ENCODE measurements at regions not wholly inside any gene's neighbourhood (a gene's known extent, or its start where the extent isn't known, plus 50 kb on each side); places are given as distances from the start of the nearest gene placed in this dataset.

GRCh38 chr2:48218169-48218568 lies 96.3 kb upstream of the FOXN2 start:
- Mint-ChIP-seq H3K27ac (ENCODE audit: unreplicated experiment) (no peak overlapping the region), H3K36me3 (ENCODE audit: unreplicated experiment) (no peaks in the 10 kb centered on the region), H3K4me3 (ENCODE audit: unreplicated experiment) (no peak overlapping the region), H3K4me1 (ENCODE audit: low read depth, unreplicated experiment) (peaks cover 5% of the 10 kb centered on the region), H3K27me3 (ENCODE audit: unreplicated experiment) (no peaks in the 10 kb centered on the region), H3K9me3 (ENCODE audit: unreplicated experiment) (no peaks in the 10 kb centered on the region)
- no peak for DNase-seq
- no peak for TF ChIP-seq CTCF (IDR thresholded peaks at IDR 0.05; ENCODE audit: partially characterized antibody, unreplicated experiment)

GRCh38 chr2:48219234-48219554 lies 95.3 kb upstream of the FOXN2 start:
- Mint-ChIP-seq H3K27ac (ENCODE audit: unreplicated experiment) (no peak overlapping the region), H3K4me1 (ENCODE audit: low read depth, unreplicated experiment) (peaks cover 5% of the 10 kb centered on the region), H3K4me3 (ENCODE audit: unreplicated experiment) (no peak overlapping the region), H3K9me3 (ENCODE audit: unreplicated experiment) (no peaks in the 10 kb centered on the region), H3K36me3 (ENCODE audit: unreplicated experiment) (no peaks in the 10 kb centered on the region), H3K27me3 (ENCODE audit: unreplicated experiment) (no peaks in the 10 kb centered on the region)
- no peak for DNase-seq
- no peak for TF ChIP-seq CTCF (IDR thresholded peaks at IDR 0.05; ENCODE audit: partially characterized antibody, unreplicated experiment)

- DNase-seq: no peak
- Mint-ChIP-seq H3K4me1 (ENCODE audit: low read depth, unreplicated experiment) (peaks cover 5% of the 10 kb centered on the region), H3K9me3 (ENCODE audit: unreplicated experiment) (no peaks in the 10 kb centered on the region), H3K27me3 (ENCODE audit: unreplicated experiment) (no peaks in the 10 kb centered on the region), H3K4me3 (ENCODE audit: unreplicated experiment) (no peak overlapping the region), H3K27ac (ENCODE audit: unreplicated experiment) (no peak overlapping the region), H3K36me3 (ENCODE audit: unreplicated experiment) (no peaks in the 10 kb centered on the region)
- no peak for TF ChIP-seq CTCF (IDR thresholded peaks at IDR 0.05; ENCODE audit: partially characterized antibody, unreplicated experiment)
Measured at GRCh38 chr2:48219555-48220436, 94.7 kb upstream of the FOXN2 start.

- H3K4me1 Mint-ChIP-seq (ENCODE audit: low read depth, unreplicated experiment): peaks cover 5% of the 10 kb centered on the region
- no peak overlapping the region for H3K27ac Mint-ChIP-seq (ENCODE audit: unreplicated experiment)
- TF ChIP-seq CTCF (IDR thresholded peaks at IDR 0.05; ENCODE audit: partially characterized antibody, unreplicated experiment): no peak
- no peak for DNase-seq
- H3K9me3 Mint-ChIP-seq (ENCODE audit: unreplicated experiment): no peaks in the 10 kb centered on the region
- no peaks in the 10 kb centered on the region for H3K36me3 Mint-ChIP-seq (ENCODE audit: unreplicated experiment)
- H3K27me3 Mint-ChIP-seq (ENCODE audit: unreplicated experiment): no peaks in the 10 kb centered on the region
- H3K4me3 Mint-ChIP-seq (ENCODE audit: unreplicated experiment): no peak overlapping the region
Measured at GRCh38 chr2:48220501-48220900, 94.0 kb upstream of the FOXN2 start.

GRCh38 chr2:48221846-48222516 lies 92.5 kb upstream of the FOXN2 start:
- no peak overlapping the region for H3K4me3 Mint-ChIP-seq (ENCODE audit: unreplicated experiment)
- no peak for DNase-seq
- no peaks in the 10 kb centered on the region for H3K27me3 Mint-ChIP-seq (ENCODE audit: unreplicated experiment)
- no peak overlapping the region for H3K27ac Mint-ChIP-seq (ENCODE audit: unreplicated experiment)
- peaks cover 5% of the 10 kb centered on the region for H3K4me1 Mint-ChIP-seq (ENCODE audit: low read depth, unreplicated experiment)
- no peaks in the 10 kb centered on the region for H3K9me3 Mint-ChIP-seq (ENCODE audit: unreplicated experiment)
- H3K36me3 Mint-ChIP-seq (ENCODE audit: unreplicated experiment): no peaks in the 10 kb centered on the region
- no peak for TF ChIP-seq CTCF (IDR thresholded peaks at IDR 0.05; ENCODE audit: partially characterized antibody, unreplicated experiment)
